AG09309 (cell line): ENCODE measurements at regions not wholly inside any gene's neighbourhood (a gene's known extent, or its start where the extent isn't known, plus 50 kb on each side); places are given as distances from the start of the nearest gene placed in this dataset.
A peak's percentile ranks its signal among the peaks of the same experiment; 100 is the strongest.

Experiments
- DNase-seq: peaks from one replicate; pipeline ENCODE4 v3.0.0-alpha.2; 2010; ENCODE audit warnings: low read depth
- H3K4me3 ChIP-seq: 2 replicates; pipeline ENCODE4 v1.5.1; 2011; ENCODE audit warnings: mild to moderate bottlenecking, low read depth, low read length, moderate library complexity; ENCODE audit not compliant: control insufficient read depth
- CTCF ChIP-seq: IDR thresholded peaks from 2 replicates; pipeline ENCODE4 v1.5.1; 2011; ENCODE audit warnings: mild to moderate bottlenecking, low read depth, low read length, inconsistent platforms; ENCODE audit not compliant: insufficient read depth, control insufficient read depth; ENCODE audit errors: missing control alignments

DNA sequence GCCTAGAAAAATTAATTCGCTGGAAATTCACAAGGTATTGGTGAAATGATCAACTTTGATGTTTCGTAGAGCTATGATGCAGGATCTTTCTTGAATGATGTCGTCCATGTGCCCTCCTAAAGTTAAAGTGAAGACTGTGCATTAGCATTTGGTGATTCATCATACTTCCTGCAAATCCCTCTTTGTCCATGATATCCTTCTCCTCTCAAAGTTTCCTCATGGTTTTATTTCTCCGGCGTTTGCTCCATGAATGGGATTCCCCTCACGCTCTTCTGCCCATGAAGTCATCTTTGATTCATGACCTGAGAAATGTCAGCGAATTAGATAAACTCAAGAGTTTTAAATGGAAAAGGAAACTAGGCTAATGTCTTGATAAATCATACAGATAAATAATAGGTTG, 372.7 kb downstream of the PSAT1 start:
- DNase-seq: no peak
- H3K4me3 ChIP-seq: no peak overlapping the region
- TF ChIP-seq CTCF: no peak

DNA sequence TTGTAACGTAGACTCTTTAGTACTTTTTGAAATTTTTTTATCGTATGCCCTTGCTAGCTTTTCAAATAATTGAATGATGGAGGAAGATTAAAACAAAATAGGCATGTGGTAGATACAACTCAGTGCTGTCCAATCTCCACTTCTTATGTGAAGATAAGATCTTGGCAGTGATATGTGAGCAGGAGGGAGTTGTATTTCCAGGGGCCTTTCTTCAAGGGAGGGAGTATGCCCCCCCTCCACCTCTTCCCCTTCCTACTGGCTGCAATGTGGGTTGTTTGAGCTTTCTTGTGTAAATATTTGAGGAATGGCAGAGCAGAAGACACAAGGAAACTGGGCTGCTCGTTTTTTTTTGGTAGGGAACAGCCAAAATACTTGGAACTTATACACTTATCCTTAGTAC, 374.9 kb downstream of the PSAT1 start:
- no peak for DNase-seq
- no peak overlapping the region for H3K4me3 ChIP-seq
- TF ChIP-seq CTCF: no peak

- no peak for DNase-seq
- no peak for TF ChIP-seq CTCF
- no peak overlapping the region for H3K4me3 ChIP-seq
Observed at GRCh38 chr9:78674874-78675273, 377.9 kb downstream of the PSAT1 start.

DNA sequence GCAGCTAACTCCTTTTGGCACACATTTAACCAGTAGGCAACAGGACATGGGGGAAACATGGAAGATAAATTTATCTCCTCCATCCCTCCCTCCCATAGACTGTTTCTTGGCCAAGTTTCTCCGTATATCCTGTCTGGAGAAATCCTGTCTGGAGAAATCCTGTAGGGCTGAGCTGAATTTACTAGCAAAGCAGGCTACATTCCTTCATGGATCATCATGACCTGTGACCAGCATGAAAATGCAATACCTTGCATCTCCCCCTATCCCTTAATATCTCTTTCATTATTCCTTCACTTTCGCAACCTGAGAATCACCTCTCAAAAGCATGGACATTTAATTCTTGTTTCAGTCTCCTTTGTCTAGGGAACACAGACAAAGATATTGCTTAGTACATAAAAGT, 379.1 kb downstream of the PSAT1 start:
- no peak for DNase-seq
- no peak overlapping the region for H3K4me3 ChIP-seq
- TF ChIP-seq CTCF: no peak

- TF ChIP-seq CTCF: no peak
Observed at GRCh38 chr9:78676623-78677022, 379.7 kb downstream of the PSAT1 start.

DNA sequence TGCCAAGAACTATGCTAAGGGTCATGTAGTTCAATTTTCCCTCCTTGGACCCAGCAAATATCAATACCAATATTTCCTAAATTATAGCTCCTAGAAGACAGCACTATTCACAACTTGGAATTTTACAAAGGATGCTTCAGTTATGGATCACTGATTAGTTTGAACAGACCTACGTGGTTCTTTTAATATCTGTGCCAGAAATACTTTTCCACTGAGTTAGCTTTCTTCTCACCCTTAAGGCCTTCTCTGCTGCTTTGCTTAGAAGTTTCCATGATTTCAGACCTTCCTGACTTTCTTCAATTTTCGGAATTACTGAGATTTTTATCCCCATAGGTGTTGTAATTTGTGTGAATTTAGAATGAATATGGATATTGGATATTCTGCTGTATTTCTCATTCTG, 380.4 kb downstream of the PSAT1 start:
- DNase-seq: no peak
- H3K4me3 ChIP-seq: no peak overlapping the region
- TF ChIP-seq CTCF: no peak

More at GRCh38 chr9:78676623-78677022, 379.7 kb downstream of the PSAT1 start:
- DNase-seq: peak; percentile 71
- H3K4me3 ChIP-seq: no peak overlapping the region

DNA sequence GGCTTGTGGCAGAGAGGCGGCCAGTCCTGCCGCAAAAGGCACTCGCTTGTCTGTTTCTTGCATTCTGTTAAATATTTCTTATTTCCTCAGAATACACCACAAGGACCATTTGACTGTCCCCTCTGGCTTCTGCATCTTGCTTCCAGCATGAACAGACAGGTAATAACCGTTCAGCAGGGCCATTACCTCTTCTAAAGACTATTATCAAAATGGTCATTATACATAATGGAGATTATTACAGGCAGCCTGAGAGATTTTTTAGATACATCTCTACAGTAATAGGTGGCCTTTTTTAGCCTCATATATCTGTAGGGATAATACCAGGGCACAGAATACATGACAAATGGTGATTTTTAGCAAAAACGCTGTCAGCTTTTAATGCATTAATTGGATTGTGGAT, 382.0 kb downstream of the PSAT1 start:
- TF ChIP-seq CTCF: no peak
- H3K4me3 ChIP-seq: no peak overlapping the region
- no peak for DNase-seq
